GM18499 (cell line): ENCODE measurements at regions not wholly inside any gene's neighbourhood (a gene's known extent, or its start where the extent isn't known, plus 50 kb on each side); places are given as distances from the start of the nearest gene placed in this dataset.

Experiments used
- ATAC-seq: cut with Tn5 transposase; IDR thresholded peaks from one replicate; pipeline ENCODE4 v1.9.1; 2021; ENCODE audit warnings: moderate number of reproducible peaks; ENCODE audit not compliant: insufficient read depth, unreplicated experiment

- no peak for ATAC-seq
These were observed 425.2 kb downstream of the GALC start for GRCh38 chr14:87567618-87568295.

GRCh38 chr14:87566991-87567390 lies 426.0 kb downstream of the GALC start:
- ATAC-seq, result no peak

GRCh38 chr14:87547536-87547935 lies 445.4 kb downstream of the GALC start:
- no peak for ATAC-seq

- no peak for ATAC-seq
These were observed 450.7 kb downstream of the GALC start for GRCh38 chr14:87542288-87542687.

GRCh38 chr14:87540339-87540738 lies 452.6 kb downstream of the GALC start:
- ATAC-seq, result no peak

GRCh38 chr14:87529081-87529480 lies 463.9 kb downstream of the GALC start:
- ATAC-seq, result no peak

- ATAC-seq, result no peak
These were observed 466.3 kb downstream of the GALC start for GRCh38 chr14:87526731-87527130.

- no peak for ATAC-seq
These were observed 469.0 kb downstream of the GALC start for GRCh38 chr14:87524011-87524410.

GRCh38 chr14:87522575-87522974 lies 470.4 kb downstream of the GALC start:
- ATAC-seq, result no peak

- no peak for ATAC-seq
These were observed 484.6 kb downstream of the GALC start for GRCh38 chr14:87508333-87508732.

GRCh38 chr14:87503711-87504110 lies 489.3 kb downstream of the GALC start:
- ATAC-seq, result no peak

- no peak for ATAC-seq
These were observed 495.7 kb downstream of the GALC start for GRCh38 chr14:87497301-87497700.

- ATAC-seq, result no peak
These were observed 499.0 kb downstream of the GALC start for GRCh38 chr14:87494010-87494409.

- no peak for ATAC-seq
These were observed 500.4 kb downstream of the GALC start for GRCh38 chr14:87492561-87492960.

GRCh38 chr14:87491816-87492215 lies 501.2 kb downstream of the GALC start:
- ATAC-seq, result no peak

GRCh38 chr14:87489196-87489819 lies 503.7 kb downstream of the GALC start:
- no peak for ATAC-seq

- ATAC-seq, result no peak
These were observed 509.4 kb downstream of the GALC start for GRCh38 chr14:87483271-87484260.

- ATAC-seq, result no peak
These were observed 524.5 kb downstream of the GALC start for GRCh38 chr14:87468531-87468930.

GRCh38 chr14:87467578-87467977 lies 525.4 kb downstream of the GALC start:
- ATAC-seq, result no peak

GRCh38 chr14:87465770-87466169 lies 527.2 kb downstream of the GALC start:
- no peak for ATAC-seq

GRCh38 chr14:87461704-87462103 lies 531.3 kb downstream of the GALC start:
- ATAC-seq, result no peak
